Stimulated activated CD4-positive, alpha-beta T cell treated with anti-CD3 and anti-CD28 coated beads, Interleukin-1b, Interleukin-23, amount 100 ng/mL, for 24 hours (primary cell): ENCODE measurements at regions not wholly inside any gene's neighbourhood (a gene's known extent, or its start where the extent isn't known, plus 50 kb on each side); places are given as distances from the start of the nearest gene placed in this dataset.

Experiments
- DNase-seq, 4 experiments: peaks; one replicate each; pipeline ENCODE4 v3.0.0-alpha.2; 2020; ENCODE audit warnings: low read depth in 4 of 4, low spot score in 1 of 4

GRCh38 chr12:127342861-127343260, 924.1 kb upstream of the TMEM132C start:
- DNase-seq, result no peak

- no peak for DNase-seq
Observed at GRCh38 chr12:127343940-127344339, 923.0 kb upstream of the TMEM132C start.

GRCh38 chr12:127351481-127352010, 915.4 kb upstream of the TMEM132C start:
- DNase-seq, result no peak

- DNase-seq, result no peak
Observed at GRCh38 chr12:127355061-127355841, 911.7 kb upstream of the TMEM132C start.

- DNase-seq, result no peak
Observed at GRCh38 chr12:127358888-127359287, 908.1 kb upstream of the TMEM132C start.

- no peak for DNase-seq
Observed at GRCh38 chr12:127360580-127360979, 906.4 kb upstream of the TMEM132C start.

GRCh38 chr12:127362121-127362520, 904.8 kb upstream of the TMEM132C start:
- no peak for DNase-seq

- DNase-seq, result no peak
Observed at GRCh38 chr12:127363392-127363791, 903.6 kb upstream of the TMEM132C start.

GRCh38 chr12:127373559-127373958, 893.4 kb upstream of the TMEM132C start:
- DNase-seq, result no peak

GRCh38 chr12:127374447-127374846, 892.5 kb upstream of the TMEM132C start:
- no peak for DNase-seq

GRCh38 chr12:127381043-127381668, 885.8 kb upstream of the TMEM132C start:
- peak in 2 of 4 experiments; percentile 0 to 15 for DNase-seq

GRCh38 chr12:127381681-127382080, 885.3 kb upstream of the TMEM132C start:
- DNase-seq, result no peak

- no peak for DNase-seq
Observed at GRCh38 chr12:127383281-127383680, 883.7 kb upstream of the TMEM132C start.

GRCh38 chr12:127386723-127387122, 880.2 kb upstream of the TMEM132C start:
- no peak for DNase-seq

GRCh38 chr12:127388985-127389384, 878.0 kb upstream of the TMEM132C start:
- DNase-seq, result no peak

GRCh38 chr12:127389923-127390322, 877.0 kb upstream of the TMEM132C start:
- DNase-seq, result no peak

GRCh38 chr12:127393465-127393864, 873.5 kb upstream of the TMEM132C start:
- no peak for DNase-seq

GRCh38 chr12:127393896-127394295, 873.1 kb upstream of the TMEM132C start:
- DNase-seq, result no peak

- DNase-seq, result no peak
Observed at GRCh38 chr12:127396734-127397133, 870.2 kb upstream of the TMEM132C start.

GRCh38 chr12:127398016-127398710, 868.8 kb upstream of the TMEM132C start:
- DNase-seq, result no peak

- DNase-seq, result no peak
Observed at GRCh38 chr12:127399451-127399850, 867.5 kb upstream of the TMEM132C start.

GRCh38 chr12:127400221-127400620, 866.7 kb upstream of the TMEM132C start:
- no peak for DNase-seq
